ENCODE measurements at regions not wholly inside any gene's neighbourhood (a gene's known extent, or its start where the extent isn't known, plus 50 kb on each side); places are given as distances from the start of the nearest gene placed in this dataset.

DNA sequence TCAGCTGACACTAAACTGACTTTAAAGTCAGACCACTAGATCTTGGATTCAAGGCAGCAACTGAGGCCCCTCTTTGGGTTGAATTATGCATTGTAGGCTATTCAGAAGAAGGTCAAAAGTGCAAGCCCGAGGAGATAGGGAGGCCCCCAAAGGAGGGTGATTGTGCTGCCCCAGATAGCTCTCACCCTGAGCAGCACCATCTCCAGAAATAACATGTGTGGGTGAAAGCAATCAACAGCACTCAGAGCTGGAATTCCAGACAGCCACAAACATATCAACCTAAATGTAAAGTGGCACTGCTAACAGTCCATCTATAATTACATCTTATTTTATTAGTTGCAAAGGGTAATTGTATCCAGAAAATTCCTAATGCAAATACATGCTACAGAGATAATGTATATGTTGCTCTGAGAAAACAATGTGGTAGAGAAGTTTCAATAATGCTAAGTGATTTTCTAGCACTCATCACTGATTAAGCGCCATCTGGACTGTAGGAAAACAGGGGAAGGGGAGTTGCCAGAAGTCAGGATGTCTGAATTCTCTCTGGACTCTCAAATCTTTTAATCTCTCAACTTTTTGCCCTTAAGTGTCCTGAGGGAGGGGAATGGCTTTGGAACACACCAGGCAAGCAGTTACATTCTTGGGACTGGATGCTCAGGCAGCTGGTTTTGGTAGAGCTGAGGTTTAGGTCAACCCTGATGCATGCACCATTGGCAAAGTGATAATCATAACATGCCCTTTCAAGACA, 61.8 kb upstream of the SFRP2 start:
- DNase-seq = no peak

DNA sequence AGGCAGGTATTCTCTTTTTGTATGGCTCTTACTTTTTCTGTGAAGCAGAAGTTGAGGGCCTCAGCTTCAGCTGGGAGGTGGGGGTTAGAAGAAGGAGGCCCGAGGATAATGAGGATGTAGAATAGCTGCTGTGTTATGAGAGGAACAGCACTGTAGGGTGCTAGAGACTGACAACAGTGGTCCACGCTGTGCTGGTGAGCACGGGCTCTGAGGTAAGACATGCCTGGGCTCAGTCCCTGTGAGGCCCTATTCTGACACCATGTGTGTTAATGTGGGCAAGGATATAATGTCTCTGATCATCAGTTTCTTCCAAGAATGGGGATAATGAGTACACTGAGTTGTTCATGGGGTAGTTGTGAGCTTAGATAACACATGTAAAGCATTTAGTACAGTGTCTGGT, 55.3 kb upstream of the SFRP2 start:
- DNase-seq = no peak
